Stimulated activated CD8-positive, alpha-beta memory T cell treated with anti-CD3 and anti-CD28 coated beads, Interleukin-12 subunit alpha, Interleukin-12 subunit beta, amount 100 ng/mL, for 24 hours (primary cell): ENCODE measurements at regions not wholly inside any gene's neighbourhood (a gene's known extent, or its start where the extent isn't known, plus 50 kb on each side); places are given as distances from the start of the nearest gene placed in this dataset.

Experiments
- DNase-seq: peaks from one replicate; pipeline ENCODE4 v3.0.0-alpha.2; 2020; ENCODE audit errors: extremely low read depth

DNA sequence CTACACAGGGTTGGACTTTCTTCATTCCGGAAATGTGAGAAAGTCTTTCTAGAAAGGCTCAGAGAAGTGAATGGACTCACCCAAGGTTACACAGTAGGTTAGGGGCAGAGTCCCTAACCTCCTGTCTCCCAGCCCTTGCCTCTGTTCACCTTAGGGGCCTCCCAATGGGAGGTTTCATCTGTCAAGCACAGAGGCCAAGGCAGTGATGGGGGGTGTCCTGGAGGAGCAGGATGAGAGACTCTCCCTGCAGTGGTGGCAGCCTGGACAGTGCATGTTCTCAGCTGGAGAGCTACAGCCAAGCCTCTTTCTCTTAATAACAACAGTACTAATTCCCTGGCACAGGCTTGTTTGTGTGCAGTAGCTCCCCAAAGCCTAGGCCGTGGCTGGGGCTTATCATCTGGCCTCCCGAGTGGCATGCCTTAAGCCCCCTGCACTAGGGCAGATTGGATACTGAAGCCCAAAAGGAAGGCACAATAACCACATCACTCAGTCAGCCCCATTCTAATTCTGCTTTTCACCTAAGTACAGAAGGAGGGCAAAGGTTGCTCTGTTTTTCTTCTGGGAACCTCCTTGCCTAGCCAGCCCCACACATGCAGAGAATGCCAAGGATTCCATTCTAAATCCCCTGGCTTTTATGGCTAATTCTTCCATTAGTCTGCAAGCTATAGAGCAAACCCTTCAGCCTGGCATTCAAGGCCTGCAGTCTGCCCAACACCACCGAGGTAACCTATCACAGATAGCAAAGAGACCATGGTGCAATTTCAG, 50.2 kb upstream of the XPA start:
- DNase-seq, result no peak

DNA sequence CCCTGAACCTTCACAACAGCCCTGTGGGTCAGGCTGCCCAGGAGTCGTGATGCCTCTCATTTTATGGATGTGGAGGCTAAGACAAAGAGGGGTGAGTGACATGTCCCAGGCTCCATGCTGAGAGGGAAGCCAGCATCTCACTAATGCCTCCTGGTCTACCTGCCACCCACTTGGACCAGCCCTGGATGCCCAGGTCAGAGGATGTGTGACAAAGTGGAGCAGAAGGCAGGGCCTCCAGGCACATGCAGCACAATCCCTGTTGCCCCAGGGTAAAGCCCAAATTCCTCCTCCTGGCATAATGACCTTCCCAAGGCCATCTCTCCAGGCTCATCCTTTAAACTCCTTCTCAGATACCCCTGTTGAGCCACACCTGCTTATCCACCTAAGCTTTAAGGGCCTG, 51.4 kb upstream of the XPA start:
- no peak for DNase-seq

DNA sequence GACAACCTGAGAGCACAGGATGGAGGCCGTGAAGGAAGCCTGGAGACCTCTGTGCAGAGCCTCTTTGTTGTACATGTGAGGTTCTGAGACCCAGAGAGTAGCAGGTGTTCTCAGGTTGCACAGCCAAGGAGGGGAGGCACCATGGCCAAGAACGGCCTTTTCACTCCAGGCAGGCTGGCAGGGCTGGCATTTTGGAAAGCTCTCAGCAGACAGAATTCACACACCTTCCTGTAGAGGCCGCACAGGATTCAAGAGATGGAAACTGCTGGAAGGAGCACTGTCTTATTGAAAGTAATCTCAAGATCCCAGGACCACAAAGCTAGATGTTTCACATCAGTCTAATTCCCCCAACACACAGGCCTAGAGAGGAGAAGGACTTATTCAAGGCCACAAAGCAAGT, 52.8 kb upstream of the XPA start:
- no peak for DNase-seq

DNA sequence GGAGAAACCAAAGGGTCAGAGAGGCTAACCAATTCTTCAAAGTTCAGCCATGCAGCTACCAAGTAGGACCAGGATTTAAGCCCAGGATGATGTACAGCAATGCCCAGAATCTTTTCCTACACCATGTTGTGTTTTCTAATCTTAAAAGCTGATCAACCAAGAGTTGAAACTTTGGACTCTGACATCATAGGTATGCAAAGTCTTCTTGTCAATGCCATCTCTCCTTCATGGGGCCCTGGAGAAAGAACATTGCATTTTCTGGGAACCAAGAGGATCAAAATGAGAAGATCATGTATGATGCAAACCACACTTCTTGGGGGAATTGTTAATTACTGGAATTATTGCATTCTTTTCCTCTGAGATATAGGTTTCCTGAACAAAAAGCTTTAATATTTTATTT, 54.4 kb upstream of the XPA start:
- DNase-seq, result no peak

DNA sequence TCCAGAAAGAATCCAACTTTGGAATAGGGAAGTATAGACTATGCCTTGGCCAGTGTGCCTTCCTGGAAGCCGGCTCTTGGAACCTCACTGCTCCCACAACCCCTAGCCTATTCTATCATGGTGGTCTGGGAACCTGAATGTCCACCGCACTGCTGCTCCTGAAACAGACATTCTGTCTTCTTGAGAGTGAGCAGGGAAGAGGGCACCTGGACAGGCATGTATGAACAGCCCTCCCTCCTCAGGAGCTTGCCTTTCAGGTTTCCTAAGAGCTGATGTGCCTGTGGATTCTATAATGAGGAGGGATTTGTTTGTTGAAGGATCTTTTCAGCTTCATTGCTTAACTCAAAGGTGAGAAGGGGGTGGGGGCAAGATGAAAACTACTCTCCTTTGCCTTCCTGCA, 55.1 kb upstream of the XPA start:
- no peak for DNase-seq

DNA sequence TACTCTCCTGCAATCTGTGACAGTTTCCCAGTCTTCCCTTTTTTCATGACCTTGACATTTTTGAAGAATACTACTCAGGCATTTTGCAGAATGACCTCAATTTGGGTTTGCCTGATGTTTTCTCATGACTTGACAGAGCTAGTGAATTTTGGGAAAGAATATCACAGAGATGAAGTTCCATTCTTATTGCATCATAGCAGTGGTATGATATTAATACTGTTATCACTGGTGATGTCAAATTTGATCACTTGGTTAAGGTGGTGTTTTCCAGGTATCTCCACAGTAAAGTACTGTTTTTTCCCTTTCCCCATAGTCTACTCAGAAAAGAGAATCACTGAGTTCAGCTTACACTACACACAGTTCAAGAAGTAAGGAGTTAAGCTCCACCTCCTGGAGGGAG, 56.2 kb upstream of the XPA start:
- DNase-seq, result no peak

DNA sequence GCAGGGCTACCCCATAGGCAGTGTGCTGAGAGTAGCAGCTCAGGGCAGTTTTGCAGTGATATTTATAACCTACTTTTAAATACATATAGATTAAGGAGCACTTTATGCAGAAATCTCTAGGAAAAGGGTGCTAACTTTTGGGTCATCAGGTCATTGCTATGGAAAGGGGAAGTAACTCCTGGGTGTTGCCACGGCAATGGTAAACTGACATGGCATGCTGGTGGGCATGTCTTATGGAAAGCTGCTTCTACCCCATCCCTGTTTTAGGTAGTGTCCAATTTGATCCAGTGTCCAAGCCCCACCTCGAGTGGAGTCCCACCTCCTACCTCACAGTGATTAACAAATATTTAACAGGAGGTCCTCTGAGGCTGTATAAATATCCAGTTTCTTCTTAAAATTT, 56.8 kb upstream of the XPA start:
- DNase-seq, result no peak

DNA sequence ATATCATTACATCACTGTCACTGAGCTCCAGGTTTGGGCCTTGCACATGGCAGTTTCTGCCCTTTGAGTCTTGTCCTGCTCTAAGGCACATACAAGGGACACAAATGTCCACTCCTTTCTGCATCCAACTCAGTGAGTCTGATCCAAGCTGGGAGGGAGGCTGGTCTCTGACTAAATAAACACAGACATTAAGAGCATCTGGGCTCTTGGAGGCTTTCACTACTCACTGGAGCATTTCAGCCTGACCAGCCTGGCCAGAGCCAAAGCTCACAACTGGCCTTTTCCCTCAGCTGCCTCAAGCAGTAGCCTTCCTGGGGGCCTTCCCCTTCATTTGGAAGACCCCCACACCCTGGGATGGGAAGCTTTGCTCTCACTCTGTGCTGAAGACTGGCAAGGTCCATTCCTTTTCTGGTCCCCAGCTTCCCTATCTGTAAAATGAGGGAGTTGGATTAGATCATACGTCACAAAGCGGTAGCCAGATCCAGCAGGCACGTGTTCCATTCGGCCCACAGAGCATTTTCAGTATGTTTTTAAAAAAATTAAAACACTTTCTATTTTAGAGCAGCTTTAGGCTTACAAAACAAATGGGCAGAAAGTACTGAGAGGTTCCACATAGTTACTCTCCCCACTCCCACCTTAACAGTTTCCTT, 58.6 kb upstream of the XPA start:
- no peak for DNase-seq

DNA sequence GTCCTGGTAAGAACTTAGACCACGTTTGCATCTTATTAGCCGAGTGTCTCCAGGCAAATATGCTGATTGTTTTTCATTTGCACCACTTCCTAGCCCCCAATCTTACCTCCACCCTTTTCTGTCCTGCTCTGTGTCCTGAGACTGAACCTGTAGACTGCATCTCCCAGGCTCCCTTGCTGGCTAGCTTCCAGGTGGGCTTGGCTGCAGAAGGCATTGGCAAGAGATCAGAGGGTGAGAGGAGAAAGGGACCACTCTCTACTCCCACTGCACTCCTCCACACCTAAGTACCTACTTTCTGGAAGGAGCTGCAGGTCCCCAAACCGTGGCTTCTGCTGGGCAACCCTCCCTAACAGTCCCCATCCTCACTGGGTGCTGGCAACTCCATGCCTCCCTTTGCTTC, 59.9 kb upstream of the XPA start:
- DNase-seq, result no peak

DNA sequence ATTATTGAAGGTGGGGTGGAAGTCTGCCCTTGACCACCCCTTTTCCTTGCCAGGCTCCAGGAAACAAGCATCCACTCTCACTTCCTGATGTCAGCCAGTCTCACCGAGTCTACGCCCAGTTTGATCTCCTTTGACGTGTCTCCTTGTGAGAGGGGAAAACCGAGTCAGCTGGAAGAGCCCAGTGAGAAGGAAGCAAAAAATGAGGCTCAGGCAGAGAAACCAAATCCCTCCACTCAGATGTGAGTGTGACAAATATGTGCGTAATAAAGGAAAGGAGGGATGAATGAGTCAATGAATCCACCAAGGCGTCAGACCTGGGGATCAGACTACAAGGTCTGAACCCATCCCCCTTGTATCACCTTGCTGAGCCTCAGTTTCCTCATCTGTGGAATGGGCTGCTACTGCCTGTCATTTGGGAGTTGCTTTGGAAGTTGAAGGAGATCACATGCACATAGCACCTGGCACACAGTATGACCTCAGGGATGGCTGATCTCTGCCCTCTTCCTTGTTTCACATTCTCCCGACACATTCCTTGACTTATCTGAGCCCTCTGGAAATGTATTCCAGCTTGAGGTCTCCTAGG, 61.3 kb upstream of the XPA start:
- no peak for DNase-seq

DNA sequence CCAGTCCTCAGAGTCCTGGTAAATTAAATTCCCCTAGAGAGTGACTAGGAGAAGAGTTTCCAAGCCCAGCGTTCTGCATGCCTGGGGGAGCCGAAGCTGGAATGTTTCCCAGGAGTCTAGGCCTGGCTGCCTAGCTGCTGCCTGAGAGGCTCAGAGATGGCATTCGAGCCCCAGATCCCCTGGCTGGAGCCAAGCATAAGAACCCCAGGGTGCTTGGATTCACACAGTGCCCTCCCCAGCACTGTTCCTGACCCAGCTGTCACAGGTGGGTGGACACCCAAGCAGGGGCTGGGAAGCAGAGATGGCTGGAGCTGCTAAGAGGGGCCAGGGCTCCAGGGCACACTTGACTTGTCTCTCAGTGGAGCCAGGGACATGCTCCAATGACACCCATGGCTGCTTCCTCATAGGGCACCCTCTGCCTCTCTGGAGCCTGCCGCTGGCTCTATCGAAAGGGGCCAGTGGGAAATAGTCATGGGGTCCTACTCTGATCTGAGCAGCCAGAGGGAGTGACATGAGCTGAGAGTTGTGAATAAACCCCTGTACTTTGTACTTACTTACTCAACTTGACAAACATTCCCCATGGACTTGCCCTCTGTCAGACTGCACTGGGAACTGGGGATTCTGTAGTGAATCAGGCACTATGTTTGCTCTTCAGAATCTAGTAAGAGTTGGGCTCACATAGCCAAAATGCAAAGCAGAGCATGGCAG, 62.6 kb upstream of the XPA start:
- DNase-seq, result no peak

DNA sequence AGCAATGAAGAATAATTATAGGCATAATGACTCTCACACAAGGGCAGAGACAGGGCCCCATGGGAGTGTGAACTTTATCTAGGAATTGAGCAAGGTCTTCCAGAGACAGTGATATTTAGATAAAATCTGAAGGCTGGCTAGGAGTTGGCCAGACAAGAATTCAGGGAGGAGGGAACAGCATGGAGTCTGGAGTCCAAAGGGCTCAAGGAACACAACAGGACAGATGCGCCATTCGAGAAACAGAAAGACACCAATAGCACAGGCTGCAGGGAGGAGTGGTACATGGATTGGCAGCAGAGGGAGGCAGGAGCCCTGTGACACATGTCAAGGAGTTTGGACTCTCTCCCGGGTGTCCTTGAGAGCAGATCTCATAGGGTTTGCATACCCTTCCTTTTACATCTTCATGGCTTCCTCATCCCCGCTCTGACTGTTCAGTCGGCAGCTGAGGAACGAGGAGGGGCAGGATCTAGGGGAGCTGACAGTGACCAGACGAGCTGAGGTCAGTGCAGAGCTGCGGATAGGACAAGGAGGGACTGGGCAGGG, 64.0 kb upstream of the XPA start:
- no peak for DNase-seq

DNA sequence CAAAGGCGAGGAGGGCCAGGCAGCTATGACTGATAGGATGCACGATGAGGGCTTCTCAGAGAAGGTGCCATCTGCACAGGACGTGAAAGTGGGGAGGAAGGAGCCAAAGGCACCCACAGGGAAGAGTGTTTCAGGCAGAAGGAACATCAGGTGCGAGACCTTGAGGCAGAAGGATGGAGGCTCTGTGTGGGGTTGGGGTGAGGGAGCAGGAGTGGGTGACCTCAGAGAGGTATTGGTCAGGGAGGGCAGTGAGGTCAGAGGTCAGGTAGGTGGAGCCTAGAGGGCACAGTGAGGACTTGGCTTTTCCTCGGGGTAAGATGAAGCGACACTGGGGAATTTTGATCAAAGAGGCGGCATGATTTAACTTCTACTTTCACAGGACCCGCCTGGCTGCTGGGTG, 64.7 kb upstream of the XPA start:
- DNase-seq, result no peak

DNA sequence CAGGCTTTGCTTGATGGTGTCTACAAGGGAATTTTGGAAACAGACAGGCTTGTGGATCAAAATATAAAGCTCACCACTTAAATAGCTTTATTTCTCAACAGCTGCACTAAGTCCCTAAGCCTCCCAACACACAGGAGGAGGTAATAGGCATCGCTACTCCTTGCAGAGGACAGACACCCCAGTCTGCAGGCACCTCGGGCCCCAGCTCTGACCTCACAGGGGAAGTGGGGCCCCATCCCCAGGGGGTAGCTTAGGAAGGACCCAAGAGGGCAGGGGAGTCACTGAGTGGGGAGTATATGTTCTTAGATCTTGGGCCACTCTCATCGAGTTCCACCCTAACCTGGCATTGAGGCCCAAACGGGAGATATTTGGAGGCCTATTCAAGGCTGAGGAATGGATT, 66.7 kb upstream of the XPA start:
- no peak for DNase-seq

DNA sequence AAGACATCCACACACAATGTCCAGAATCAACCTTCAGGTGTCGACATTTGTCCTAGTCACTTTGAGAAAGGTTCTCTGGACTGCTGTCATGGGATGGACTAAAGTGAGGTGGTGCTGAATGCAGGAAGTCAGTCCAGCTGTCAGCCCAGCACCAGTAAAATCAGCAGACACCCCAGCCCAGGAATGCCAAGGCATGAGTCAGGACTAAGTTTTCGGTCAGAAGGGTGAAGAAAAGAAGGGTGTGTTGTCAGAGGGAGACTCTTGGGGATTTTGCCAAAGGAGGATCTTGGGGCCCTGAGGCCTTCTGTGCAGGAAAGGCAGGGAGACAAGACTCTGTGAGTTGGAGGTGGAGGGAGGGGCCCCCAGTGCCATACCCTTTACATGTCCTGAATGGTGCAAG, 69.0 kb upstream of the XPA start:
- DNase-seq, result no peak

DNA sequence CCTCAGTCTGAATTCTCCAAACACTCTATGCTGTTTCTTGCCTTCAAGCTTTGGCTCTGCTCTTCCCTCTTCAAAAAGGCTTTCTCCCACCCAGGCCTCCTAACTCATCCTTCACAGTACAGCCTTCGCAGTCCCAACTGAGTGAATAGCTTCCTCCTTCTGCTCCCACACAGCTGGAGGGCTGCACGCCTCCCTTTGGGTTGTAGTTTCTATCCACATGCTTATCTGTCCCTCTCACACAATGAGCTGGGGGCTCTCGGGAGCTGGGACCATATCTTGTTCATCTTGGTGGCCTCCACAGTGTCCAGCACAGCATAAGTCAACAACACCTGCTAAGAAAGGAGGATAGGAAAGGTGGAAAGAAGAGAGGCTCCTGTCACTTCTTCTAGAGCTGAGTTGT, 69.5 kb upstream of the XPA start:
- DNase-seq, result no peak

DNA sequence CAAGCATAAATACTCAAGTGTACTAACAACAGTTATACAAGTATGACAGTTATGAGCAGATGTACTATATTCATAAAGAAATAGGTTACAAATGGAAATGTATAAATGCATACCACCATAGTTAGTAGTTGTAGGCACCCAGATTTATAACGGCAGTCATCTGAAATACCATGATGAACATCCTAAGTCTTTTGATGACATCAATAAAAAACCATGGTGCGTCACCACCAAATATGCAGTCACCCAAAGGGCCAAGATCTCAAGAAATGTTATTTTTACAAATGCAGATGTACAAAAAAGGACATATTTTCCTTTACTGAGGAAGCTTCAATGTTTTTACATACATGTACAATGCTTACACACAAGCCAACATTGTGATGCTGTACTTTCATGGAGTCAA, 70.8 kb upstream of the XPA start:
- no peak for DNase-seq

DNA sequence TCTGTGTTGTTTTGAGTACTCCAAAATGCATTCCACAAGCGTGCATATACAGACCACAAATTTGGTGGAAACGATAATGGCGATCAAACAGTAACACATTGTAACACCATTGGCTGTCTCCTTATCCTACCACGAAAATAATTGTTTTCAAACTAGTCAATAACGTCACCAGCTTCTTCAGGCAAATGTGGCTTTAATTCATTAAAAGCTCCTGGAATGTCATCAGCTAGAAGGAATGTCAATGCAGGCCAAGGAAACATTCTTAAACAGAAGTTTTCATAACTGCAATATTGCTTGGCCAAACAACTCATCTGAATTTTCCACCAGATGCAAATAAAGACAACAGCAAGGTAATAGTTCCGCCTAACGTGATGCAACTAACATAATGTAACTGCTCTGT, 71.6 kb upstream of the XPA start:
- DNase-seq, result no peak

DNA sequence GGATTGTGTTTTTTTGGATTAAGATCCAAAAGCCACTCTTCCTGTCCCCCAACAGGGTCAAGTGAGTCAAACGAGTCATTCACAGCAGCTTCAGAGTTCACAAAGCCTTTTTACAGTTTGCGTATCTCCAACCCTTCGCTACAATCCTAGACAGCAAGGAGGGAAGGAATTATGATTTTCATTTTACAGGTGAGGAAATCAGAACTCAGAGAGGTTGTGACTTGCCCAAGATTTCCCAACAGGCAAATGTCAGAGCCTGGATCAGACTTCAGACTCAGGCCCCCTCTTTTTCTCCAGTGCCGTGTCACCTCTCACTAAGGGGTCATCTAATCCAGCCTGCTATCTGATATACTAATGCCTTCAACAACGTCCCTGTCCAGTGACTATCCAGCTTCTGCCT, 72.1 kb upstream of the XPA start:
- DNase-seq, result no peak

DNA sequence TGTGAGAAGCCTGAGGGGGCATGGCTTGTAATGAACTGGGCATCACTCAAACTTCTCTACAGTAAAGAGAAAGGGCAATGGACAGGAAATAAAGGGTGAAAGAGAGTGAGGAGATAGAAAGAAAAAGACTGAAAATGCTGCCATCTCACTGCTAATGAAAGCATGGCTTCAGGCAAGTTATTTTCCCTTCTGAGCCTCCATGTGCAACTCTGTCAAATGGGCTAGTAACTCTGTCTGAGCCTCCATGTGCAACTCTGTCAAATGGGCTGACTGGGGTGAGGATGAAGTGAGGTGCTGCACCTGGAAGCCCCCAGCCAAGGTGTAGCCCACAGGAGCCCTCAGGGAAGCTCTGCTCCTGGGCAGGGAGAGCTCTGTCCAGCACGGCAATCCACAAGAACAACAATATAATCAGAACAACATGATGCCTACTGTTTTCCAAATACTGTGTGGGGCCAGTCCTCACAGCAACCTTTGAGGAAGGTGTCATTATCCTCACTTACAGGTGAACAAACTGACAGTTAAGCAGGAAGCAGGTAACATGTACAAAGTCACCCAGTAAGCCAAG, 73.8 kb upstream of the XPA start:
- no peak for DNase-seq

DNA sequence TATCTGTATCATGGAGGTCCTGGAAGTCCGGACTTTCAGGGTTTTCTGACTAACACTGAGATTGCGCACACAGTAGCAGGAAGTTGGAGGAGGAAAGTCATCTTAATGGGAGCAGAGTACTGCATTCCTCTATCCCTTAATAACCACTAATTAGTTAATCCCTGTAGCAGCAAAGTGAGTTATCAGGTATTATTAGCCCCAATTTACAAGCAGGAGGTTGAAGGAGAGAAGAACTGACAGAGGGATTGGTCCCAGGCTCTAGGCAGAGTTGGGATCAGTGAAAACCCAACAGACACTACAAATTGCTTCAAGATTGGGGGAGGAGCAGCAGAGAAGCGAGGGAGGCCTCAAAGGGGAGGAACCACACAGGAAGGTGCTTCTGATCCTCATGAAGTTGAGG, 74.5 kb upstream of the XPA start:
- no peak for DNase-seq

DNA sequence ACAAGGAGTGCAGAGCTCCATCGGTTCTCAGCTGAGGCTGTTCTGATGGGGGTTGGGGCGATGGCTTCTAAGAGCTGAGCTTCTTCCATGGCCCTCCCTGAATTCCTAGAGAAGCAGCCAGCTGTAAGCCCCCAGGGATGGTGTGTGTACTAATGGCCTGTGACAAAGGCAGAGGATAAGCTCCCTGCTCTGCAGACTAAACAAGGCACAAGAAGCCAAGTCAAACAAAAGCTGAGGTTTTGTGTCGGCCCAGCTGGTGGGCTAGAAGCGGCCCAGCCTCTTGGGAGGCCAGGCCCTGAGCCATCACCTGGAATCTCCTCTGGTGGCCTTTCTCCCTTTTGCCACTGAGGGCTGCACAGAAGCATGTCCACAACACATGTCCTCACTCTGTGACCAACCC, 75.0 kb upstream of the XPA start:
- DNase-seq, result no peak
